CD4-positive, alpha-beta memory T cell (primary cell): ENCODE measurements at regions not wholly inside any gene's neighbourhood (a gene's known extent, or its start where the extent isn't known, plus 50 kb on each side); places are given as distances from the start of the nearest gene placed in this dataset.

ENCODE experiments used
- CTCF ChIA-PET: fragments of 350-600 bp; sonication (Branson Sonifier 250); formaldehyde crosslinking; loops from one replicate; lab custom pipeline; 2021; ENCODE audit warnings: inconsistent platforms; ENCODE audit not compliant: partially characterized antibody; lab: Charles Lee
- POLR2A ChIA-PET: fragments of 350-600 bp; sonication (Branson Sonifier 250); formaldehyde crosslinking; loops from one replicate; lab custom pipeline; 2021; ENCODE audit not compliant: partially characterized antibody; lab: Charles Lee
- DNase-seq, 5 donors: peaks; one replicate each; pipeline versions ENCODE4 v3.0.0 to v3.0.0-alpha.2; 2020 to 2022; ENCODE audit warnings: mixed read lengths in 1 of 5
- H3K27ac ChIP-seq: one replicate; pipeline ENCODE4 v1.7.0; 2013; ENCODE audit warnings: low read depth, low read length
- H3K27me3 ChIP-seq: 2 replicates; pipeline ENCODE4 v1.7.0; 2013; ENCODE audit warnings: mild to moderate bottlenecking, low read length, moderate library complexity; ENCODE audit not compliant: insufficient read depth
- H3K36me3 ChIP-seq: 2 replicates; pipeline ENCODE4 v1.7.0; 2013; ENCODE audit warnings: mild to moderate bottlenecking, low read length, moderate library complexity; ENCODE audit not compliant: insufficient read depth
- H3K4me1 ChIP-seq: 2 replicates; pipeline ENCODE4 v1.7.0; 2013; ENCODE audit warnings: mild to moderate bottlenecking, low read length, moderate library complexity; ENCODE audit not compliant: insufficient read depth
- H3K4me3 ChIP-seq, 2 donors: one replicate each; pipeline ENCODE4 v1.7.0; 2013; ENCODE audit warnings: low read length in 2 of 2, mild to moderate bottlenecking in 1 of 2
- H3K9me3 ChIP-seq, 2 donors: one replicate each; pipeline ENCODE4 v1.7.0; 2013; ENCODE audit warnings: low read length in 2 of 2, control low read depth in 1 of 2; ENCODE audit not compliant: control insufficient read depth in 1 of 2
- H3K27ac Mint-ChIP-seq, 7 donors: one replicate each; pipeline ENCODE4 v1.8.0; 2020 to 2021; ENCODE audit warnings: mixed read lengths in 7 of 7, mild to moderate bottlenecking in 6 of 7, inconsistent platforms in 3 of 7, moderate library complexity in 3 of 7
- H3K27me3 Mint-ChIP-seq, 2 donors: one replicate each; pipeline ENCODE4 v1.8.0; 2020 to 2021; ENCODE audit warnings: mixed read lengths in 2 of 2
- H3K36me3 Mint-ChIP-seq, 2 donors: one replicate each; pipeline ENCODE4 v1.8.0; 2020 to 2021; ENCODE audit warnings: mixed read lengths in 2 of 2, inconsistent platforms in 1 of 2, mild to moderate bottlenecking in 1 of 2
- H3K4me1 Mint-ChIP-seq, 4 donors: one replicate each; pipeline ENCODE4 v1.8.0; 2020 to 2021; ENCODE audit warnings: mixed read lengths in 4 of 4, mild to moderate bottlenecking in 1 of 4
- H3K4me3 Mint-ChIP-seq, 8 donors: one replicate each; pipeline ENCODE4 v1.8.0; 2020 to 2021; ENCODE audit warnings: mixed read lengths in 8 of 8, mild to moderate bottlenecking in 7 of 8, moderate library complexity in 6 of 8, inconsistent platforms in 3 of 8
- H3K9me3 Mint-ChIP-seq, 8 donors: one replicate each; pipeline ENCODE4 v1.8.0; 2020 to 2021; ENCODE audit warnings: mixed read lengths in 8 of 8, mild to moderate bottlenecking in 5 of 8, inconsistent platforms in 3 of 8, moderate library complexity in 1 of 8
- intact Hi-C: fragments of 100-400 bp; cut with micrococcal nuclease; formaldehyde crosslinking; loops from one replicate; pipeline ENCODE4 v1.15.1; 2023

- intact Hi-C loops: no loop called here
- DNase-seq: no peak
- Histone ChIP-seq H3K36me3 (no peaks in the 10 kb centered on the region), H3K4me3 (no peak overlapping the region), H3K27me3 (no peaks in the 10 kb centered on the region), H3K27ac (no peak overlapping the region), H3K9me3 (no peaks in the 10 kb centered on the region), H3K4me1 (peaks cover 10% of the 10 kb centered on the region)
- peaks cover 0 to 12% (median 8%) of the 10 kb centered on the region in 4 donors for H3K4me1 Mint-ChIP-seq
- ChIA-PET CTCF (no interaction called here), POLR2A (interaction anchor here (1.4 kb wide), 1 partner anchor 29 kb away, joined by 5 read pairs; no protein-coding TSS in a partner anchor)
- peaks cover 10 to 34% of the 10 kb centered on the region in 2 donors for H3K27me3 Mint-ChIP-seq
- H3K36me3 Mint-ChIP-seq: no peaks in the 10 kb centered on the region
- no peak overlapping the region for H3K27ac Mint-ChIP-seq
- H3K4me3 Mint-ChIP-seq: no peak overlapping the region
- H3K9me3 Mint-ChIP-seq: peaks cover 0 to 4% (median 0%) of the 10 kb centered on the region in 8 donors
These were observed 69.8 kb upstream of the SERP2 start for GRCh38 chr13:44303681-44304432.

GRCh38 chr13:44304433-44304725 is 69.2 kb upstream of the SERP2 start:
- DNase-seq: no peak
- peaks cover 10 to 37% of the 10 kb centered on the region in 2 donors for H3K27me3 Mint-ChIP-seq
- intact Hi-C loops: no loop called here
- H3K4me1 Mint-ChIP-seq: peaks cover 0 to 12% (median 8%) of the 10 kb centered on the region in 4 donors
- Histone ChIP-seq H3K36me3 (no peaks in the 10 kb centered on the region), H3K27ac (no peak overlapping the region), H3K4me3 (no peak overlapping the region), H3K4me1 (peaks cover 10% of the 10 kb centered on the region), H3K27me3 (no peaks in the 10 kb centered on the region), H3K9me3 (no peaks in the 10 kb centered on the region)
- no peak overlapping the region for H3K4me3 Mint-ChIP-seq
- H3K9me3 Mint-ChIP-seq: peaks cover 0 to 4% (median 0%) of the 10 kb centered on the region in 8 donors
- POLR2A ChIA-PET: no interaction called here
- no peak overlapping the region for H3K27ac Mint-ChIP-seq
- H3K36me3 Mint-ChIP-seq: no peaks in the 10 kb centered on the region
- CTCF ChIA-PET: no interaction called here

- Mint-ChIP-seq H3K27me3 (peaks cover 13 to 40% of the 10 kb centered on the region in 2 donors), H3K27ac (no peak overlapping the region), H3K9me3 (peaks cover 0 to 4% (median 0%) of the 10 kb centered on the region in 8 donors), H3K4me1 (peaks cover 0 to 12% (median 8%) of the 10 kb centered on the region in 4 donors), H3K4me3 (no peak overlapping the region), H3K36me3 (no peaks in the 10 kb centered on the region)
- H3K4me3 ChIP-seq: no peak overlapping the region
- POLR2A ChIA-PET: no interaction called here
- H3K9me3 ChIP-seq: no peaks in the 10 kb centered on the region
- no peak for DNase-seq
- CTCF ChIA-PET: no interaction called here
- H3K36me3 ChIP-seq: no peaks in the 10 kb centered on the region
- no peak overlapping the region for H3K27ac ChIP-seq
- intact Hi-C loops: no loop called here
- peaks cover 10% of the 10 kb centered on the region for H3K4me1 ChIP-seq
- no peaks in the 10 kb centered on the region for H3K27me3 ChIP-seq
These were observed 68.3 kb upstream of the SERP2 start for GRCh38 chr13:44305286-44305685.

GRCh38 chr13:44305917-44306370 is 67.7 kb upstream of the SERP2 start:
- ChIA-PET CTCF (interaction anchor here (1.6 kb wide), 1 partner anchor 9 kb away, joined by 3 read pairs; no protein-coding TSS in a partner anchor), POLR2A (no interaction called here)
- no peaks in the 10 kb centered on the region for H3K36me3 Mint-ChIP-seq
- H3K4me3 ChIP-seq: no peak overlapping the region
- peaks cover 13 to 36% of the 10 kb centered on the region in 2 donors for H3K27me3 Mint-ChIP-seq
- H3K4me3 Mint-ChIP-seq: peak overlapping the region in 1 of 8 donors; percentile 24
- no peak for DNase-seq
- intact Hi-C loops: no loop called here
- no peaks in the 10 kb centered on the region for H3K36me3 ChIP-seq
- H3K27me3 ChIP-seq: no peaks in the 10 kb centered on the region
- peak overlapping the region in 1 of 7 donors; percentile 54 for H3K27ac Mint-ChIP-seq
- no peak overlapping the region for H3K27ac ChIP-seq
- peaks cover 10% of the 10 kb centered on the region for H3K4me1 ChIP-seq
- H3K9me3 ChIP-seq: no peaks in the 10 kb centered on the region
- peaks cover 0 to 12% (median 8%) of the 10 kb centered on the region in 4 donors for H3K4me1 Mint-ChIP-seq
- peaks cover 0 to 4% (median 0%) of the 10 kb centered on the region in 8 donors for H3K9me3 Mint-ChIP-seq

GRCh38 chr13:44306371-44307192 is 67.0 kb upstream of the SERP2 start:
- no peaks in the 10 kb centered on the region for H3K36me3 Mint-ChIP-seq
- no peaks in the 10 kb centered on the region for H3K36me3 ChIP-seq
- peak overlapping the region in 3 of 7 donors; percentile 6 to 71 (median 56) for H3K27ac Mint-ChIP-seq
- intact Hi-C loops: no loop called here
- H3K9me3 Mint-ChIP-seq: peaks cover 0 to under 1% (median 0%) of the 10 kb centered on the region in 8 donors
- H3K27me3 Mint-ChIP-seq: peaks cover 11 to 32% of the 10 kb centered on the region in 2 donors
- CTCF ChIA-PET: interaction anchor here (1.6 kb wide), 1 partner anchor 9 kb away, joined by 3 read pairs; no protein-coding TSS in a partner anchor
- H3K4me3 Mint-ChIP-seq: peak overlapping the region in 6 of 8 donors; percentile 24 to 62 (median 54)
- peak in 2 of 5 donors; percentile 1 to 4 for DNase-seq
- H3K9me3 ChIP-seq: no peaks in the 10 kb centered on the region
- no peaks in the 10 kb centered on the region for H3K27me3 ChIP-seq
- H3K4me1 Mint-ChIP-seq: peaks cover 0 to 12% (median 6%) of the 10 kb centered on the region in 4 donors
- no peak overlapping the region for H3K4me3 ChIP-seq
- H3K27ac ChIP-seq: no peak overlapping the region
- POLR2A ChIA-PET: no interaction called here
- H3K4me1 ChIP-seq: peaks cover 10% of the 10 kb centered on the region

DNA sequence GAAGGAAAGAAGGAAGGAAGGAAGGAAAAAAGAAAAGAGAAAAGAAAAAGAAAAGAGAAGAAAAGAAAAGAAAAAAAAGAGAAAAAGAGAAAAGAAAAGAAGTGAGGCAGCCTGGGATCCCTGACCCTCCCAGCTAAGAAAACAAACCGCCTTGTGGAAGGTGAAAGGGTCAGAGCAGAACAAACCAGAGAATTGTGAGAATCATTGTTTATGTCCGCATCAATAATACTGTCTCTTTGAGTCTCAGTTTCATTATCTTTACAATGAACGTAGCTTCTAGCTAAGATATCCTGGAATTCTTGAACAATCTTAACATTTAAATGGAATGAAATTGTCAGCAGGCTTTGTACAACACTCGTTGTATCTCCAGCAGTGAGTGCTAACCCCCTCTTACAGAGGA is 66.4 kb upstream of the SERP2 start:
- Mint-ChIP-seq H3K4me1 (peaks cover 0 to 12% (median 6%) of the 10 kb centered on the region in 4 donors), H3K4me3 (no peak overlapping the region), H3K9me3 (no peaks in the 10 kb centered on the region), H3K27me3 (peaks cover 9 to 27% of the 10 kb centered on the region in 2 donors), H3K36me3 (no peaks in the 10 kb centered on the region), H3K27ac (peak overlapping the region in 1 of 7 donors; percentile 0)
- intact Hi-C loops: no loop called here
- ChIA-PET POLR2A (no interaction called here), CTCF (interaction anchor here (1.6 kb wide), 1 partner anchor 8 kb away, joined by 3 read pairs; no protein-coding TSS in a partner anchor)
- DNase-seq: no peak
- Histone ChIP-seq H3K9me3 (no peaks in the 10 kb centered on the region), H3K27ac (no peak overlapping the region), H3K4me1 (peaks cover 10% of the 10 kb centered on the region), H3K27me3 (no peaks in the 10 kb centered on the region), H3K36me3 (no peaks in the 10 kb centered on the region), H3K4me3 (no peak overlapping the region)

DNA sequence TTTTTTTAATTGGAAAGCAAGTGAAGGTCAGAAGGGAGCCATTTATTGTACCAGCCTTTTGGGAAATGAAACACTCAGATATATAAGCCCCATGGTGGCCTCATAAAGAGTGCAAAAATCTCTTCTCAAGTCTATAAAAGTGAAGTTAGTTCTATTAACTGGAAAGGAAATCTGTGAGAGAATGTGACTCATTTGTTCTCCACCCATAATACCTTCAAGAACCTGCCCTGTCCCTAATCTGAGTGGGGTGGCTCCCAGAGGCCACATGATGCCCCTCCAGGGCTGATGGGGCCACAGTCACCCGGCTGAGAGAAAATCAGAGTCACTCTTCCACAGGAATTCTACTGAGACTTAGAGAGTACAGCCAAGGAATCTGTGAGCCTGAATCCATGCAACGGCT is 65.8 kb upstream of the SERP2 start:
- H3K4me1 ChIP-seq: peaks cover 10% of the 10 kb centered on the region
- intact Hi-C loops: no loop called here
- H3K36me3 ChIP-seq: no peaks in the 10 kb centered on the region
- no peak overlapping the region for H3K27ac Mint-ChIP-seq
- no peaks in the 10 kb centered on the region for H3K9me3 ChIP-seq
- H3K4me1 Mint-ChIP-seq: peaks cover 0 to 12% (median 6%) of the 10 kb centered on the region in 4 donors
- no peaks in the 10 kb centered on the region for H3K27me3 ChIP-seq
- DNase-seq: no peak
- H3K27ac ChIP-seq: no peak overlapping the region
- H3K4me3 ChIP-seq: no peak overlapping the region
- H3K4me3 Mint-ChIP-seq: no peak overlapping the region
- H3K9me3 Mint-ChIP-seq: no peaks in the 10 kb centered on the region
- CTCF ChIA-PET: no interaction called here
- H3K36me3 Mint-ChIP-seq: no peaks in the 10 kb centered on the region
- H3K27me3 Mint-ChIP-seq: peaks cover 10 to 27% of the 10 kb centered on the region in 2 donors
- POLR2A ChIA-PET: no interaction called here
